H9 (cell line): ENCODE measurements at regions not wholly inside any gene's neighbourhood (a gene's known extent, or its start where the extent isn't known, plus 50 kb on each side); places are given as distances from the start of the nearest gene placed in this dataset.

Experiments
- DNase-seq: peaks from one replicate; pipeline ENCODE4 v3.0.0-alpha.2; 2017
- H2AFZ ChIP-seq: one replicate; pipeline ENCODE4 v1.6.1; 2013; ENCODE audit warnings: mild to moderate bottlenecking, low read length, control low read depth, moderate library complexity
- H2AK5ac ChIP-seq: 2 replicates; pipeline ENCODE4 v1.6.1; 2013; ENCODE audit warnings: low read length, control low read depth, mixed read lengths; ENCODE audit not compliant: insufficient read length
- H2BK120ac ChIP-seq: one replicate; pipeline ENCODE4 v1.6.1; 2013; ENCODE audit warnings: low read depth, mild to moderate bottlenecking, low read length, control low read depth, inconsistent platforms; ENCODE audit not compliant: poor library complexity, severe bottlenecking
- H2BK12ac ChIP-seq: 2 replicates; pipeline ENCODE4 v1.6.1; 2013; ENCODE audit warnings: low read length, control low read depth, mixed read lengths, low read depth; ENCODE audit not compliant: insufficient read length
- H2BK15ac ChIP-seq: 2 replicates; pipeline ENCODE4 v1.6.1; 2013; ENCODE audit warnings: low read depth, low read length, control low read depth
- H2BK20ac ChIP-seq: one replicate; pipeline ENCODE4 v1.6.1; 2013; ENCODE audit warnings: low read depth, mild to moderate bottlenecking, low read length, control low read depth, inconsistent platforms; ENCODE audit not compliant: poor library complexity, severe bottlenecking
- H2BK5ac ChIP-seq: 2 replicates; pipeline ENCODE4 v1.6.1; 2013; ENCODE audit warnings: low read length, control low read depth, mixed read lengths; ENCODE audit not compliant: insufficient read length
- H3K14ac ChIP-seq: 2 replicates; pipeline ENCODE4 v1.6.1; 2013; ENCODE audit warnings: low read length, control low read depth; ENCODE audit not compliant: insufficient read depth
- H3K18ac ChIP-seq: 2 replicates; pipeline ENCODE4 v1.6.1; 2013; ENCODE audit warnings: low read depth, mild to moderate bottlenecking, mixed read lengths, low read length, control low read depth; ENCODE audit not compliant: insufficient read length
- H3K23ac ChIP-seq: 2 replicates; pipeline ENCODE4 v1.6.1; 2013; ENCODE audit warnings: low read length, control low read depth, mixed read lengths, low read depth; ENCODE audit not compliant: insufficient read length
- H3K23me2 ChIP-seq: 2 replicates; pipeline ENCODE4 v1.6.1; 2013; ENCODE audit warnings: low read depth, mild to moderate bottlenecking, mixed read lengths, low read length, control low read depth; ENCODE audit not compliant: insufficient read length, poor library complexity, severe bottlenecking
- H3K27ac ChIP-seq: 2 replicates; pipeline ENCODE4 v1.5.1; 2013; ENCODE audit warnings: low read length, control low read depth, mixed read lengths, low read depth; ENCODE audit not compliant: insufficient read length
- H3K27me3 ChIP-seq: 2 replicates; pipeline ENCODE4 v1.6.1; 2013; ENCODE audit warnings: low read length, control low read depth, inconsistent platforms; ENCODE audit not compliant: insufficient read depth
- H3K4ac ChIP-seq: 2 replicates; pipeline ENCODE4 v1.6.1; 2013; ENCODE audit warnings: low read depth, mild to moderate bottlenecking, control low read depth, inconsistent platforms, low read length, moderate library complexity
- H3K4me1 ChIP-seq: 2 replicates; pipeline ENCODE4 v1.6.1; 2013; ENCODE audit warnings: low read length, control low read depth, inconsistent platforms; ENCODE audit not compliant: insufficient read depth
- H3K4me2 ChIP-seq: 2 replicates; pipeline ENCODE4 v1.6.1; 2013; ENCODE audit warnings: low read length, control low read depth, mixed read lengths; ENCODE audit not compliant: insufficient read length, insufficient read depth
- H3K56ac ChIP-seq: 2 replicates; pipeline ENCODE4 v1.6.1; 2013; ENCODE audit warnings: low read depth, mild to moderate bottlenecking, mixed read lengths, low read length, control low read depth; ENCODE audit not compliant: insufficient read length
- H3K79me1 ChIP-seq: 2 replicates; pipeline ENCODE4 v1.6.1; 2013; ENCODE audit warnings: low read depth, mild to moderate bottlenecking, moderate library complexity, low read length, control low read depth, inconsistent platforms; ENCODE audit not compliant: insufficient read depth, poor library complexity, severe bottlenecking
- H3K79me2 ChIP-seq: 2 replicates; pipeline ENCODE4 v1.6.1; 2013; ENCODE audit warnings: low read length, control low read depth, inconsistent platforms; ENCODE audit not compliant: insufficient read depth
- H3K9ac ChIP-seq: 2 replicates; pipeline ENCODE4 v1.6.1; 2013; ENCODE audit warnings: low read length, control low read depth, mixed read lengths; ENCODE audit not compliant: insufficient read length; ENCODE audit errors: extremely low read depth
- H3K9me3 ChIP-seq: one replicate; pipeline ENCODE4 v1.6.1; 2013; ENCODE audit warnings: low read depth, low read length, inconsistent platforms; ENCODE audit not compliant: control insufficient read depth
- H3T11ph ChIP-seq: one replicate; pipeline ENCODE4 v1.6.1; 2013; ENCODE audit warnings: mild to moderate bottlenecking, low read length, control low read depth, inconsistent platforms
- H4K20me1 ChIP-seq: one replicate; pipeline ENCODE4 v1.6.1; 2013; ENCODE audit not compliant: control insufficient read depth, insufficient read length, insufficient read depth
- H4K5ac ChIP-seq: 2 replicates; pipeline ENCODE4 v1.6.1; 2013; ENCODE audit warnings: low read depth, mild to moderate bottlenecking, mixed read lengths, low read length, control low read depth; ENCODE audit not compliant: insufficient read length
- H4K8ac ChIP-seq: replicated peaks from 2 replicates; pipeline ENCODE4 v1.6.1; 2013; ENCODE audit warnings: low read length, control low read depth, mixed read lengths, low read depth; ENCODE audit not compliant: insufficient read length
- H4K91ac ChIP-seq: 2 replicates; pipeline ENCODE4 v1.6.1; 2013; ENCODE audit warnings: low read depth, mild to moderate bottlenecking, moderate library complexity, mixed read lengths, low read length, control low read depth; ENCODE audit not compliant: insufficient read length
- H3K27ac Mint-ChIP-seq, 3 experiments: 2 replicates in 2 of 3; 3 replicates in 1 of 3; pipeline ENCODE4 v1.8.0; 2020 to 2021; ENCODE audit warnings: mixed read lengths in 3 of 3, mild to moderate bottlenecking in 1 of 3, moderate library complexity in 1 of 3
- H3K27me3 Mint-ChIP-seq: 2 replicates; pipeline ENCODE4 v1.8.0; 2021; ENCODE audit warnings: low read depth, mild to moderate bottlenecking, moderate library complexity, mixed read lengths
- H3K36me3 Mint-ChIP-seq, 3 experiments: 2 replicates in 2 of 3; 3 replicates in 1 of 3; pipeline ENCODE4 v1.8.0; 2020 to 2021; ENCODE audit warnings: low read depth in 3 of 3, mixed read lengths in 3 of 3; ENCODE audit not compliant: insufficient read depth in 1 of 3
- H3K4me1 Mint-ChIP-seq, 2 experiments: 2 replicates each; pipeline ENCODE4 v1.8.0; 2020; ENCODE audit warnings: mixed read lengths in 2 of 2
- H3K4me3 Mint-ChIP-seq, 2 experiments: 2 replicates in 1 of 2; 3 replicates in 1 of 2; pipeline ENCODE4 v1.8.0; 2020 to 2021; ENCODE audit warnings: mild to moderate bottlenecking in 2 of 2, mixed read lengths in 2 of 2, moderate library complexity in 1 of 2
- H3K9me3 Mint-ChIP-seq, 2 experiments: 2 replicates in 1 of 2; 3 replicates in 1 of 2; pipeline ENCODE4 v1.8.0; 2020; ENCODE audit warnings: mild to moderate bottlenecking in 2 of 2, mixed read lengths in 2 of 2, moderate library complexity in 1 of 2
- WGBS: extraction: QIAGEN DNeasy Blood & Tissue Kit; methylation state at CpG from one replicate; pipeline ENCODE4 v1.1.7; 2013; ENCODE audit warnings: missing lambda C conversion rate, low lambda C conversion rate, mixed read lengths; ENCODE audit not compliant: insufficient read length; ENCODE audit errors: extremely low coverage; 5-methylcytosine and 5-hydroxymethylcytosine counted together
- TF ChIP-seq, protein P1 (sequence below): fragments of 200-600 bp; sonication (generic); conservative IDR thresholded peaks from 3 replicates; pipeline ENCODE4 v1.8.0; 2021; ENCODE audit warnings: antibody characterized with exemption, mild to moderate bottlenecking

DNA sequence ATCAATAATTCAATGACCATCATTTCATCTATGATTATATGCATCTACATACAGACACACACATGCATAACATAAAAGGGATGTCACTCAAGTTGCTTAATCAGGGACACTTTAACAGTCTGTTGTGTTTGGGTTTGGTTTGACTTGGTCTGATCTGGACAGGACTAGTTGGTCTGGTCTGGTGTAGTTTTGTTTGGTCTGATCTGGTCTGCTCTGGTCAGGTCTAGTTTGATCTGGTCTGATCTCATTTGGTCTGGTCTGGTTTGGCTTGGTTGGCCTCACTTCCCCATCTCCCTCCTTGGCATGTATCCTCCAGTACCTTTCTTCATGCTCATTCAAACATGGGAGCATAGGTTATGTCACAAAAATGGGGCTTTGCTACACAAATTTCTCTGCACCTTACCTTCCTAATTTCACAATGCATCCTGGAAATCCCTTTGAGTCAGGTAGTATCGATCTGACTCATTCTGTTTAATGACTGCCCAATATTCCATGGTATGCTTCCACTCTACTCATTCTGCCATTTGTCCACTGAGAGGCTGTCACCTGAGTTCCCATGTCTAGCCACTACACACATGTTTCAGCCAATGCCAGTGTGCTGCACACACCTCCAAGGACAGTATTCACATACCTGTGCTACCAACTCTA, 73.0 kb upstream of the TPM1 start:
- no peak for DNase-seq
- Histone ChIP-seq H2BK12ac (no peak overlapping the region), H3K27ac (peak overlapping the region; percentile 8), H4K5ac (no peak overlapping the region), H3K56ac (no peak overlapping the region), H4K20me1 (no peaks in the 10 kb centered on the region), H3K4me1 (peaks cover 7% of the 10 kb centered on the region), H4K91ac (no peak overlapping the region), H3K9ac (no peak overlapping the region), H2BK120ac (no peak overlapping the region), H3K14ac (no peak overlapping the region), H2BK20ac (no peak overlapping the region), H3K23ac (no peak overlapping the region), H2BK15ac (no peak overlapping the region), H2BK5ac (no peak overlapping the region), H2AFZ (no peak overlapping the region), H3K9me3 (no peaks in the 10 kb centered on the region), H3K4ac (no peak overlapping the region), H4K8ac (no peak overlapping the region), H3T11ph (no peak overlapping the region), H3K79me1 (no peaks in the 10 kb centered on the region), H3K27me3 (no peaks in the 10 kb centered on the region), H3K23me2 (no peaks in the 10 kb centered on the region), H3K4me2 (no peak overlapping the region), H3K18ac (no peak overlapping the region), H2AK5ac (no peak overlapping the region), H3K79me2 (no peaks in the 10 kb centered on the region)
- TF ChIP-seq, protein P1, sequence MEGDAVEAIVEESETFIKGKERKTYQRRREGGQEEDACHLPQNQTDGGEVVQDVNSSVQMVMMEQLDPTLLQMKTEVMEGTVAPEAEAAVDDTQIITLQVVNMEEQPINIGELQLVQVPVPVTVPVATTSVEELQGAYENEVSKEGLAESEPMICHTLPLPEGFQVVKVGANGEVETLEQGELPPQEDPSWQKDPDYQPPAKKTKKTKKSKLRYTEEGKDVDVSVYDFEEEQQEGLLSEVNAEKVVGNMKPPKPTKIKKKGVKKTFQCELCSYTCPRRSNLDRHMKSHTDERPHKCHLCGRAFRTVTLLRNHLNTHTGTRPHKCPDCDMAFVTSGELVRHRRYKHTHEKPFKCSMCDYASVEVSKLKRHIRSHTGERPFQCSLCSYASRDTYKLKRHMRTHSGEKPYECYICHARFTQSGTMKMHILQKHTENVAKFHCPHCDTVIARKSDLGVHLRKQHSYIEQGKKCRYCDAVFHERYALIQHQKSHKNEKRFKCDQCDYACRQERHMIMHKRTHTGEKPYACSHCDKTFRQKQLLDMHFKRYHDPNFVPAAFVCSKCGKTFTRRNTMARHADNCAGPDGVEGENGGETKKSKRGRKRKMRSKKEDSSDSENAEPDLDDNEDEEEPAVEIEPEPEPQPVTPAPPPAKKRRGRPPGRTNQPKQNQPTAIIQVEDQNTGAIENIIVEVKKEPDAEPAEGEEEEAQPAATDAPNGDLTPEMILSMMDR: no peak
- Mint-ChIP-seq H3K9me3 (no peaks in the 10 kb centered on the region), H3K27me3 (no peaks in the 10 kb centered on the region), H3K27ac (no peak overlapping the region), H3K4me3 (no peak overlapping the region), H3K36me3 (no peaks in the 10 kb centered on the region; a peak in 1 of 7 replicates), H3K4me1 (peaks cover 17 to 31% of the 10 kb centered on the region in 2 experiments)
- no CpG with 5 or more reads among the region's 1 CpG for WGBS
